GM06990 (cell line): ENCODE measurements at regions not wholly inside any gene's neighbourhood (a gene's known extent, or its start where the extent isn't known, plus 50 kb on each side); places are given as distances from the start of the nearest gene placed in this dataset.
A peak's percentile ranks its signal among the peaks of the same experiment; 100 is the strongest.

Experiments used
- DNase-seq: peaks from one replicate; pipeline ENCODE4 v3.0.0-alpha.2; 2011; ENCODE audit not compliant: insufficient read length; ENCODE audit errors: extremely low read depth
- H3K27me3 ChIP-seq: replicated peaks from 2 replicates; pipeline ENCODE4 v1.6.0; 2011; ENCODE audit warnings: low read length; ENCODE audit not compliant: control insufficient read depth, insufficient read depth
- H3K36me3 ChIP-seq: 2 replicates; pipeline ENCODE4 v1.5.1; 2011; ENCODE audit warnings: low read length; ENCODE audit not compliant: control insufficient read depth, insufficient read depth
- H3K4me3 ChIP-seq: replicated peaks from 2 replicates; pipeline ENCODE4 v1.5.1; 2011; ENCODE audit warnings: low read depth, mild to moderate bottlenecking, control low read depth, low read length
- CTCF ChIP-seq: IDR thresholded peaks from 2 replicates; pipeline ENCODE4 v1.5.1; 2011; ENCODE audit warnings: low read length, control low read depth, mild to moderate bottlenecking, inconsistent platforms; ENCODE audit not compliant: insufficient read depth, poor library complexity, severe bottlenecking

DNA sequence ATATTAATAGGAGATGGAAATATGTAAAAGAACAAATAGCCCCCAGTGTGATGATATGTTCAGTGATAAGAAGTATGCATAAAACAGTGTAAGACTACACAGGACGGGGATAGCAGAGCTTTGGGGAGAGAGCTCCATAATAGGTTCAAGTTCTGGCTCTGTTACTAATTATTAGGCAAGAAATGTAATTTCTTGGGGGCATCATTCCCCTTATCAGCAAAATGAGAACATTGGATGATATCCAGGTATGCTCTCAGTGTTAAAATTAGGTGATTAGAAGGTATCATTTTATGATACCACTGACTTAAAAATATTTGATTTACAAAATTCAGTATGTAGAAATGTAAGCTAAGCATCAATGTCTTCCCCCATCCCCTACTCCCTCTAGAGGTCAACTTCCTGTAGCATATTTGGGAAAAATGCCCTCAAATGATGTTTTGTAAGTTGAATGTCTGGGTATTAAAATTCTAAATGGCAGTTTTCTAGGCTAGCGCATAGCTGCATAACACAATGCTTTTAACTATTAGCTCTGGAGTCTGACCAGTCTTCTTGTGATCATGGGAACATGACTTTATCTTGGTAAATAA is 585.7 kb upstream of the CAMK1G start:
- Histone ChIP-seq H3K4me3 (no peak overlapping the region), H3K27me3 (no peaks in the 10 kb centered on the region), H3K36me3 (no peaks in the 10 kb centered on the region)
- no peak for DNase-seq
- peak; percentile 32 for TF ChIP-seq CTCF

GRCh38 chr1:209008586-209008985 is 574.9 kb upstream of the CAMK1G start:
- TF ChIP-seq CTCF = no peak
- no peaks in the 10 kb centered on the region for H3K36me3 ChIP-seq
- H3K27me3 ChIP-seq = no peaks in the 10 kb centered on the region
- DNase-seq = no peak
- no peak overlapping the region for H3K4me3 ChIP-seq

DNA sequence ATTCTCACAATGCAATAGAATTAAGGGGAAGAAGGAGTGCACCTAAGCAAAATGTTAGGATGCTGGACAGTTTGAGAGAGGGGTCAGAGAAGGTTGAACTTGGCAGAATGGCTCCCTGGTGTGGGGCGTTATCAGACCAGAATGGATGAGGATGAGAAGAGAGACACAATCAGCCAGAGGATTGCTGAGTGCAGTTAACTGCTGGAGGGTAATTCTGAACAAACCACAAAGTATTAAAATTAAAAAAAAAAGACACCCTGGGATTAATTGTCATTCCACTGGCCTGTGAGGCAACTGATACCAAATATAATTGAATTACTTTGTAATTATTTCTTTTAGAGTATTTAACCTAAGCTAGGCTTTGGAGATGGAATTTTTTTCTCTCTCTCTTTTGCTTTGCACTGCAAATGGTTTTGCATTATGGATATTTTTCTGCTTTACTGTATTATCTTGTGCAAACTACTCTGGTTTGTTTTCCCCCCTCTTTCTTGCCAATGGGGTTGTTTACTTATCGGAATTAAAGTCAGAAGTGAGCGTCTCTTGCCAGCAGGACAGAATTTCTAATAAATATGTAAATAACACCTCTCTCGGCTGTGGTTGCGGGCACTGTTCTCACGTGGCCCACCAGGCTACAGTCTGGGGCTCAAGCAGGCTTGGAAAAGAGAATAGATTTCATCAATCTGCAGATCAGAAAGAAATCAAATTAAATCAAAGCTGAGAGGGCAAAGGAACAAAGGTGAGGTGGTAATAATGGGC is 572.9 kb upstream of the CAMK1G start:
- DNase-seq = no peak
- H3K27me3 ChIP-seq = no peaks in the 10 kb centered on the region
- TF ChIP-seq CTCF = no peak

DNA sequence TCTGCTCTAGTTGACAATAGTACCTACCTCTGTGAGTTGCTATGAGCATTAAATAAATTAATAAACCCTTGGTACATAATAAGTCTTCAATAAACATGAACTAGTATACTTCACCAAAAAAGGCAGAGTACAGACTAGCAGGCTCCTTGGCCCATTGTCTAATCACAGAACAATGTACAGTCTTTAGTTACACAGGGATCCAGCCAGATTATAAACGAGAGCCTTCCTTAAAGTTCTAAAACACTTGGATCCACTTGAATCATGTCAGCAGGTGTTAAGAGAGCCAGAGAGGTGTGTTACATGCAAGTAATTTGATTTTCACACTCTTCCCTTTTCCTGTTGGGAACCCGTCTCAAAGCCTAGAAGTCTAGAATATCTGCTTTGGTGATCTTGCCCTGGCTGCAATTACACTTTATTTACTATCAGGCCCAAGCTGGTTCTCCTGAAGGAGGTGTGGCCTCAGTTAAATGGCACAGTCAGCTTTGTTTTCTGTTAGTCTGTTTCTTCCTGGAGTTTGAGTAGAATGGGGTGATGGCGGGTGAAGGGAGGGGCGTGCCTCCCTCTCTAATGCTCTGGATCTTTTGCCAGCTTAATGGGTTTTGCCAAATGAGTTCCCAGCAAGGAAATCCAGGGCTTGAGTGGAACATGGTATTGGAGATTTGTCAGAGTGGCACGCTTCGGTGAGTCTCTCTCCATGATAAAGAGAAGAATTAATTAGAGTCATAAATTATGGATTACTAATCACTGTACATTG is 570.9 kb upstream of the CAMK1G start:
- no peak overlapping the region for H3K4me3 ChIP-seq
- TF ChIP-seq CTCF = no peak
- H3K27me3 ChIP-seq = no peaks in the 10 kb centered on the region
- no peaks in the 10 kb centered on the region for H3K36me3 ChIP-seq
- no peak for DNase-seq

More for the DNA sequence above, 572.9 kb upstream of the CAMK1G start:
- Histone ChIP-seq H3K4me3 (no peak overlapping the region), H3K36me3 (no peaks in the 10 kb centered on the region)

DNA sequence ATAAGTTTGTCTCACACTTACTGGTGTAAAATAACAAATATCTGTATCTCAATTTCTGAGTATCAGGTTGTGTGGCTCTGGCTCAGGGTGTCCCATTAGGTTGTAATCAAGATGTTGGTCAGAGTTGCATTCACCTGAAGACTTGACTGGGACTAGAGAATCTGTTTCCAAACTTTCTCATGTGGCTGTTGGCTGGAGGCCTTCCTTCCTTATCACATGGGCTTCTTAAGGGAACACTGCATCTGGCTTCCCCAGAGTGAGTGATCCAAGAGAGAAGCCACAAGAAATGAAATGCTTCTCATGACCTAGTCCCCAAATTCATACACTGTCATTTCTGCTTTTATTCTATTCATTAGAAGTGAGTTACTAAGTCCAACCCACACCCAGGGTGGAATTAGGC is 568.4 kb upstream of the CAMK1G start:
- no peak for DNase-seq
- H3K4me3 ChIP-seq = no peak overlapping the region
- no peaks in the 10 kb centered on the region for H3K27me3 ChIP-seq
- no peak for TF ChIP-seq CTCF
- H3K36me3 ChIP-seq = no peaks in the 10 kb centered on the region
